ENCODE measurements at regions not wholly inside any gene's neighbourhood (a gene's known extent, or its start where the extent isn't known, plus 50 kb on each side); places are given as distances from the start of the nearest gene placed in this dataset.

- no peak for DNase-seq
Measured at GRCh38 chr2:239864247-239865058, 160.7 kb downstream of the NDUFA10 start.

DNA sequence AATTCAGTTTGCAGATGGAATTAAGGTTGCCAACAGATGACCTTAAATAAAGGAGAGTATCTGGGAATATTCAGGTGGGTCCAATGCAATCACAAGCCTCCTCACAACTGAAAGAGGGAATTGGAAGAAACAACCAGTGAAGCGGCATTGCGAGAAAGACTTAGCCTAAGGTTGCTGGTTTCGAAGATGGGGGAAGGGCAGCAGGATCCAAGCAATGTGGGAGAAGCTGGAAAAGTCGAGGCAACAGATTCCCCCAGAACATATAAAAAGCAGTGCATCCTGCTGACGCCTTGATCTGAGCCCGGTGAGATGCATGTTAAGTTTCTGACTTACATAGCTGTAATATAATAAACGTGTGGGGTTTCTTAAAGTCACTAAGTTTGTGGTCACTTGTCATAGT is 162.5 kb downstream of the NDUFA10 start:
- DNase-seq: no peak

GRCh38 chr2:239858179-239858578 is 167.0 kb downstream of the NDUFA10 start:
- DNase-seq: no peak

DNA sequence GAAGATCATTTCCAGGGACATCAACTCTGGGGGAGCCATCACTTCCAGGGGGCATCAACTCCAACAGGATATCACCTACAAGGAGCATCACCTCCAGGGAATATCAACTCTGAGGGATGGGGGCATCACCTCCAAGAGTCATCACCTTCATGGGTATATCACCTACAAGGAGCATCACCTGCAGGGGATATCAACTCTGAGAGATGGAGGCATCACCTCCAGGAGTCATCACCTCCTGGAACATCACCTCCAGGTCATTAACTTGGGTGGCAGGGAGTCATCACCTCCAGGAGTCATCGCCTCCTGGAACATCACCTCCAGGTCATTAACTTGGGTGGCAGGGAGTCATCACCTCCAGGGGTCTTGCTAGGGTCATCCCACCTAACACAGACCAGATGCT is 167.6 kb downstream of the NDUFA10 start:
- no peak for DNase-seq

GRCh38 chr2:239856620-239857285 is 168.4 kb downstream of the NDUFA10 start:
- DNase-seq: no peak

DNA sequence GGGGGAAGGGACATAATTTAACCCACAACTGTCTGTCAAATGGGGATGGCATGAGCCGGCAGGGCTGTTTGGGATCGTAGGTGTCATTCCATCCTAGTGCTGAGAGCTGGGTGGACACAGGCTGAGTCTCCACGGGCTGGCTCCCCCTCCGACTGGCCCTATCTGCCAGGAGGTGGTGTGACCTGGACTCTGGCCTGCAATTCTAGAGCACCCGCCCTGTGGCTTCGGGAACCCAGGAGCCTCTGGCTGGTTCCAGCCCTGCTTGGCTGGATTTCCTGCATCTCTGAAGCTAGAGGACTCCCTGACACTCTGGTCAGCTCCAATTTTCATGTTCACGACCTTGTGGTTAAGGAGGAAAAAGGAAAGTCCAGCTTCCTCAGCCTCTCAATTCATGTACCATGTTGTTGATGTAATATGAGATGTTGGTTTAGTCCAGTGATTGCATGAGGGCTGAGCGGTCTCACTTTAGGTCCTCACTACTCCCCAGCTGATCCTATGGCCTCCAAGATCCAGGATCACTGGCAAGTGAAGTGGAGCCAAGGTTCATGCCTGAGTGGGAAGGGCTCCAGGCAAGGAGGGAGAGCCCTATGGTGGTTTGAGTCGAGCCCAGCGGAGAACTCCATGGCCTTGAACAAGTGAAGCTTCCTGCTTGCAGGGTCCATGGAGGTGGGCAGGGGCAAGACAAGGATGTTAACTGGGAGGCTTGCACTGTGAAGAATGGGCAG is 169.1 kb downstream of the NDUFA10 start:
- DNase-seq: no peak

GRCh38 chr2:239854596-239854995 is 170.5 kb downstream of the NDUFA10 start:
- no peak for DNase-seq

- no peak for DNase-seq
Measured at GRCh38 chr2:239853706-239854327, 171.3 kb downstream of the NDUFA10 start.

DNA sequence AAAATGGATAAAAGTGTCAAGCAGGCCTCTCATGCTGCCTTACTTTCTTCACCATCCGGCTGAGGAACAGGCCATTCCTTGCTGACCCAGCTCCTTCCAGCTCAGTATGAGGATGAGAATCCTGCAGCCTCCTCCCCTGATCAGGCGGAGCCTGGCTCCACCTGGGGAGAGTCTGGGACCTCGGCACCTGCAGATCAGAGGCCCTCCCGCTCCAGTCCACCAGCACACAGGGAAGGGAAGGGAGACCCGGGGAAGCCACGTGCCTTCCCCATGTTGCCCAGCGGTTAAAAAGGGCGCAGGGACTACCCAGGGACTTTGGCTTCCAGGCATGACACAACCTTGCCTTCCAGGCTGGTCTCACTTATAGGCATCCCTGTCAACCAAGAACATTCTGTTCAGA is 172.0 kb downstream of the NDUFA10 start:
- no peak for DNase-seq

DNA sequence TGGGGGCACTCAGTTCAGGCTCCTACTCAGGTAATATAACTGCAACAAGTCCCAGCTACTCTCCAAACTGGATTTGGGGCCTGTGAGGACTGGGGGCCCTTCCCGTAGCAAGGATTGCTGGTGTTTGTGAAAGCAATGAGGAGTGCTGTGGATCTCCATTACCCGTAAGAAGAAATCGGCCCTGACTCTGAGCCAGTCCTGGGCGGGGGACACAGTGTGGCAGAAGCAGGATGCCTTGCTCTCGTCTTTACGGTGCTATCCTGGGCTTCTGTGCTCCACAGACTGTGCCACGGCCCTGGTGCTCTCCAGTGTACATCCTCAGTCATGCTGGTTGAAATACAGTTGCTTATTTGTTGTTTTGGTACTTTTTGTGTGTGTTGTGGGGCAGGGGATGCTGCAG is 172.9 kb downstream of the NDUFA10 start:
- DNase-seq: no peak

GRCh38 chr2:239846789-239847676 is 178.1 kb downstream of the NDUFA10 start:
- no peak for DNase-seq

DNA sequence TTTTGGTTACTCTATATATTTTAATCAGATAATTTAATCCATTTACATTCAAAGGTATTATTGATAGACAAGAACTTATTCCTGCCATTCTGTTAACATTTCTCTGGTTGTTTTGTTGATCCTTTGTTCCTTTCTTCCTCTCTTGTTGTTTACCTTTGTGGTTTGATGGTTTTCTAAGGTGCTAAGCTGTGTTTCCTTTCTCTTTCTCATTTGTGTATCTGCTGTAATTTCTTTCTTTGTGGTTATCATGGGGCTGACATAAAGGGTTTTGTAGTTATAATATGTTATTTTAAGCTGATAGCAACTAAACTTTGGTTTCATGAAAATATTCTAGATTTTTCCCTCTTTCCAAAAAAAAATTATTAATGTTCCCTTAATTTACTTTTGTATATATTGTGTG is 179.2 kb downstream of the NDUFA10 start:
- no peak for DNase-seq

DNA sequence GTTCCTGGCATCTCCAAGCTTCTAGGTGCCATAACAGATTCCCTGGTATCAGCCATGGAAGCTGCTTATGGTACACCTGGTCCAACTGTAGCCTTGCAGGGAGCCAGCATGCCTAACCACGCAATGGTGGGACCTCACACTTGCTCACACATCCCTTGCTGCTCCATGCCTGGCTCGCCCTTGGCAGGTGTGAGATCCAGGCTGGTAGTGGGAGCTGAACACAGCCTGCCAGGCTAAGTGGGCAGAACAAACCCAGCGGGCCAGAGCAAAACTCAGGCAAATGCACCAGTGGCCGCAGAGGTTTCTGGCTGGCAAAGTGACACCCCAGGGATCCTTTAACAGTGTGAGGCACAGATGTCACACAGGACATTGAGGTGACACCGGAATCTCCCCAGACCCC is 185.8 kb downstream of the NDUFA10 start:
- no peak for DNase-seq

- no peak for DNase-seq
Measured at GRCh38 chr2:239836021-239836765, 188.9 kb downstream of the NDUFA10 start.

DNA sequence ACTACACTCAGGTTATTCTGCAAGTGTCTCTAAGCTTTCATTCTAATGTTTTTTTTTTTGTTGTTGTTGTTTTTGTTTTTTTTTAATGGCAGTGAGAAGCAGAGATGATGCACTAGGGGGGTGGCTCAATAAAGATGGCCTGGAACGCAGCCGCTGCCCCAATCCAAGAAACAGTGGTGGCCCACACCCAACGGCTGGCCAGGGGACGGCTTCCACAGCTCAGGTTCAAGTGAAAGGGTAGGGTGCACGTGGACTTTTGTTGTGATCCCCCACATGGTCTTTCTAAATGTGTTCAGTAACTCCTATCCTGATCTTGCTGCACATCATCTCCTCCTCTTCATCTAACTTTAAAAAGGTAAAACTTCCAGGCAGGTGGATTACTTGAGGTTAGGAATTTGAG is 190.1 kb downstream of the NDUFA10 start:
- no peak for DNase-seq

DNA sequence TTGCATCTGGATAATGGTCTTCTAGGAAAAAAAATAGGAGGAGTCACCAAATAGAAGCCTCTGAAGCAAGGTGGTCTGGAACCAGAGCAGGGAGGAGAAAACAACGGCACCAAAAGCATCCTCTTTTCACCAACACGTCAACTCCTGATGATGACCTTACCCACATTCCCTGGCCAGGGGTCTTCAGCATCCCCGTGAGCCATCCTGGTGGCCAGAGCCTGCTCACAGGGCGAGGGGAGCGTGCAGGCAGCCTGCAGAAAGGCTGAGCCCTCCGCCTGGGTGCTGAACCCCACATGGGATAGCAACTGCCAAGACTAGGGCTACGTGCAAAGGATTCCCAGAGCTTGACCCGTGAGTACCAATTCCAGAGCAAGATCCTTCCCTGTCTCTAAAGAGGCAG is 191.0 kb downstream of the NDUFA10 start:
- DNase-seq: no peak

- DNase-seq: no peak
Measured at GRCh38 chr2:239833269-239834109, 191.7 kb downstream of the NDUFA10 start.

GRCh38 chr2:239832490-239833268 is 192.5 kb downstream of the NDUFA10 start:
- DNase-seq: no peak

DNA sequence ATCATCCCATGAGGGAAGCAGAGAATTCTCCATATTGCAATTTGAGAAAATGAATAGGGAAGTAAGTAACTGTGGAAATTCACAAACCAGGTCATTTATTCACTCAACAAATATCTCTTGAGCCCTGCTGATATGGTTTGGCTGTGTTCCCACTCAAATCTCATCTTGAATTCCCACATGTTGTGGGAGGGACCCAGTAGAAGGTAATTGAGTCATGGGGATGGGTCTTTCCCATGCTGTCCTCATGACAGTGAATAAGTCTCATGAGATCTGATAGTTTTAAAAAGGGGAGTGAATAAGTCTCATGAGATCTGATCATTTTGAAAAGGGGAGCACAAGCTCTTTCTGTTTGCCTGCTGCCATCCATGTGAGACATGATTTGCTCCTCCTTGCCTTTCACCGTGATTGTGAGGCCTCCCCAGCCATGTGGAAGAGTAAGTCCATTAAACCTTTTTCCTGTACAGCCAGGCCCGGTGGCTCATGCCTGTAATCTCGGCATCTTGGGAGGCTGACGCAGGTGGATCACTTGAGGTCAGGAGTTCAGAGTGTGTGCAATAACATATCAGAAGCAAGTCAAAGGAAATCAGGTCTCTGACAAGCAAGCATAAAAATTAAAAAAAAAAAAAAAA is 193.2 kb downstream of the NDUFA10 start:
- no peak for DNase-seq

Measured in EL (cell line).